ENCODE measurements at regions not wholly inside any gene's neighbourhood (a gene's known extent, or its start where the extent isn't known, plus 50 kb on each side); places are given as distances from the start of the nearest gene placed in this dataset.

- TF ChIP-seq TAF1 (IDR thresholded peaks at IDR 0.05; ENCODE audit: borderline replicate concordance, insufficient read depth, low read length) (no peak), SIN3A (IDR thresholded peaks at IDR 0.05; ENCODE audit: borderline replicate concordance, insufficient read depth, low read length) (no peak), FOXP2 (optimal IDR thresholded peaks at IDR 0.05; ENCODE audit: borderline replicate concordance, extremely low read depth, extremely low read length, insufficient read depth) (no peak), POLR2AphosphoS5 (IDR thresholded peaks at IDR 0.05; ENCODE audit: low read depth, low read length) (no peak), REST (IDR thresholded peaks at IDR 0.05; ENCODE audit: insufficient read depth in 1 of 2, low read depth in 2 of 2, low read length in 2 of 2) (no peak)
Measured at GRCh38 chr2:107323946-107324565, 438.1 kb upstream of the ST6GAL2 start.

GRCh38 chr2:107325981-107326786 is 440.2 kb upstream of the ST6GAL2 start:
- TF ChIP-seq POLR2AphosphoS5 (IDR thresholded peaks at IDR 0.05; ENCODE audit: low read depth, low read length) (no peak), REST (IDR thresholded peaks at IDR 0.05; ENCODE audit: insufficient read depth in 1 of 2, low read depth in 2 of 2, low read length in 2 of 2) (no peak), FOXP2 (optimal IDR thresholded peaks at IDR 0.05; ENCODE audit: borderline replicate concordance, extremely low read depth, extremely low read length, insufficient read depth) (no peak), TAF1 (IDR thresholded peaks at IDR 0.05; ENCODE audit: borderline replicate concordance, insufficient read depth, low read length) (no peak), SIN3A (IDR thresholded peaks at IDR 0.05; ENCODE audit: borderline replicate concordance, insufficient read depth, low read length) (no peak)

- TF ChIP-seq POLR2AphosphoS5 (IDR thresholded peaks at IDR 0.05; ENCODE audit: low read depth, low read length): no peak
- TF ChIP-seq SIN3A (IDR thresholded peaks at IDR 0.05; ENCODE audit: borderline replicate concordance, insufficient read depth, low read length): no peak
Measured at GRCh38 chr2:107334306-107334705, 448.3 kb upstream of the ST6GAL2 start.

GRCh38 chr2:107336526-107336925 is 450.6 kb upstream of the ST6GAL2 start:
- TF ChIP-seq TAF1 (IDR thresholded peaks at IDR 0.05; ENCODE audit: borderline replicate concordance, insufficient read depth, low read length): no peak
- TF ChIP-seq POLR2AphosphoS5 (IDR thresholded peaks at IDR 0.05; ENCODE audit: low read depth, low read length): no peak
- TF ChIP-seq SIN3A (IDR thresholded peaks at IDR 0.05; ENCODE audit: borderline replicate concordance, insufficient read depth, low read length): no peak
- TF ChIP-seq REST (IDR thresholded peaks at IDR 0.05; ENCODE audit: insufficient read depth in 1 of 2, low read depth in 2 of 2, low read length in 2 of 2): no peak
- TF ChIP-seq FOXP2 (optimal IDR thresholded peaks at IDR 0.05; ENCODE audit: borderline replicate concordance, extremely low read depth, extremely low read length, insufficient read depth): no peak

GRCh38 chr2:107337209-107337898 is 451.4 kb upstream of the ST6GAL2 start:
- TF ChIP-seq REST (IDR thresholded peaks at IDR 0.05; ENCODE audit: insufficient read depth in 1 of 2, low read depth in 2 of 2, low read length in 2 of 2) (no peak), TAF1 (IDR thresholded peaks at IDR 0.05; ENCODE audit: borderline replicate concordance, insufficient read depth, low read length) (no peak), POLR2AphosphoS5 (IDR thresholded peaks at IDR 0.05; ENCODE audit: low read depth, low read length) (no peak), FOXP2 (optimal IDR thresholded peaks at IDR 0.05; ENCODE audit: borderline replicate concordance, extremely low read depth, extremely low read length, insufficient read depth) (no peak), SIN3A (IDR thresholded peaks at IDR 0.05; ENCODE audit: borderline replicate concordance, insufficient read depth, low read length) (no peak)
